ENCODE measurements at regions not wholly inside any gene's neighbourhood (a gene's known extent, or its start where the extent isn't known, plus 50 kb on each side); places are given as distances from the start of the nearest gene placed in this dataset.

GRCh38 chr17:68170246-68170645 is 77.6 kb upstream of the AMZ2 start:
- no peak for TF ChIP-seq CTCF (IDR thresholded peaks at IDR 0.05; ENCODE audit: low read depth, low read length)
- Histone ChIP-seq H3K9me3 (no peaks in the 10 kb centered on the region), H3K4me3 (ENCODE audit: low read depth, low read length) (no peak overlapping the region), H3K4me1 (no peaks in the 10 kb centered on the region), H3K36me3 (no peaks in the 10 kb centered on the region), H3K27me3 (no peaks in the 10 kb centered on the region)
- no peak for DNase-seq

- Histone ChIP-seq H3K4me3 (ENCODE audit: low read depth, low read length) (no peak overlapping the region), H3K27me3 (no peaks in the 10 kb centered on the region), H3K36me3 (no peaks in the 10 kb centered on the region), H3K4me1 (no peaks in the 10 kb centered on the region), H3K9me3 (no peaks in the 10 kb centered on the region)
- peak; percentile 97 for TF ChIP-seq CTCF (IDR thresholded peaks at IDR 0.05; ENCODE audit: low read depth, low read length)
- DNase-seq: peak; percentile 78
Measured at GRCh38 chr17:68172461-68172954, 75.3 kb upstream of the AMZ2 start.

GRCh38 chr17:68175416-68175815 is 72.4 kb upstream of the AMZ2 start:
- H3K4me1 ChIP-seq: no peaks in the 10 kb centered on the region
- TF ChIP-seq CTCF (IDR thresholded peaks at IDR 0.05; ENCODE audit: low read depth, low read length): no peak
- H3K36me3 ChIP-seq: no peaks in the 10 kb centered on the region
- no peaks in the 10 kb centered on the region for H3K27me3 ChIP-seq
- DNase-seq: no peak
- no peak overlapping the region for H3K4me3 ChIP-seq (ENCODE audit: low read depth, low read length)
- no peaks in the 10 kb centered on the region; the same call in none of the 2 replicates for H3K9me3 ChIP-seq

- H3K36me3 ChIP-seq: no peaks in the 10 kb centered on the region
- no peak for TF ChIP-seq CTCF (IDR thresholded peaks at IDR 0.05; ENCODE audit: low read depth, low read length)
- H3K27me3 ChIP-seq: no peaks in the 10 kb centered on the region
- no peak overlapping the region for H3K4me3 ChIP-seq (ENCODE audit: low read depth, low read length)
- no peaks in the 10 kb centered on the region; the same call in none of the 2 replicates for H3K9me3 ChIP-seq
- H3K4me1 ChIP-seq: no peaks in the 10 kb centered on the region
- no peak for DNase-seq
Measured at GRCh38 chr17:68175905-68176304, 71.9 kb upstream of the AMZ2 start.

- no peak for DNase-seq
- no peaks in the 10 kb centered on the region for H3K36me3 ChIP-seq
- H3K4me1 ChIP-seq: 0 out of 2 replicates have a peak, but pooled peaks cover under 1% of the 10 kb centered on the region
- no peaks in the 10 kb centered on the region; the same call in none of the 2 replicates for H3K9me3 ChIP-seq
- H3K27me3 ChIP-seq: no peaks in the 10 kb centered on the region
- TF ChIP-seq CTCF (IDR thresholded peaks at IDR 0.05; ENCODE audit: low read depth, low read length): no peak
- H3K4me3 ChIP-seq (ENCODE audit: low read depth, low read length): no peak overlapping the region
Measured at GRCh38 chr17:68176718-68177117, 71.1 kb upstream of the AMZ2 start.

GRCh38 chr17:68178831-68179230 is 69.0 kb upstream of the AMZ2 start:
- no peak for DNase-seq
- 0 out of 2 replicates have a peak, but pooled peaks cover 3% of the 10 kb centered on the region for H3K4me1 ChIP-seq
- no peak for TF ChIP-seq CTCF (IDR thresholded peaks at IDR 0.05; ENCODE audit: low read depth, low read length)
- H3K36me3 ChIP-seq: no peaks in the 10 kb centered on the region
- no peaks in the 10 kb centered on the region for H3K27me3 ChIP-seq
- no peaks in the 10 kb centered on the region; the same call in none of the 2 replicates for H3K9me3 ChIP-seq
- H3K4me3 ChIP-seq (ENCODE audit: low read depth, low read length): no peak overlapping the region
